Hepatocyte (in vitro differentiated cells): ENCODE measurements at regions not wholly inside any gene's neighbourhood (a gene's known extent, or its start where the extent isn't known, plus 50 kb on each side); places are given as distances from the start of the nearest gene placed in this dataset.

Experiments
- EZH2 ChIP-seq: fragments of 200-600 bp; sonication (generic); IDR thresholded peaks from 2 replicates; pipeline ENCODE4 v1.6.1; 2016; ENCODE audit warnings: antibody characterized with exemption, mild to moderate bottlenecking, borderline replicate concordance
- EZH2phosphoT487 ChIP-seq: fragments of 200-600 bp; sonication (generic); IDR thresholded peaks from one replicate; pipeline ENCODE4 v1.6.1; 2018; ENCODE audit warnings: antibody characterized with exemption, mild to moderate bottlenecking, low read depth, moderate library complexity; ENCODE audit not compliant: unreplicated experiment, severe bottlenecking
- TF ChIP-seq, protein P1 (sequence below): fragments of 200-600 bp; sonication (generic); IDR thresholded peaks from 2 replicates; pipeline ENCODE4 v1.5.1; 2016; ENCODE audit warnings: antibody characterized with exemption, mild to moderate bottlenecking; ENCODE audit not compliant: poor library complexity

DNA sequence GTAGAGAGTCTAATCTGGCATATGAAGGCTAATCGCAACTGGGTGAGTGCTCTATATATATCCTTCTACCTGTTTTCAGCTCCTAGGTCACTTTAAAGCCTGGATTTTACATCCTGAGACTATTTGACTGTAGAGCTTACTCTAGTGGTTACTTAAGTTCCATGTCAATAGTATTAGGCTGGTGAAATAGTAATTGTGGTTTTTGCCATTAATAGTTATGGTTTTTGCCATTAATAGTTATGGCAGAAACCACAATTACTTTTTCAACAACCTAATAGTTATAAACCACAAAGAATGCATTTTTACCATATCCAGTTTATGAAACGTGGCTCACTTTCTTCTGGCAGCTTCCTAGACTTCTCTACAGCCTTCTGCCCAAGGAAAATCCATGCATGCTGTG is 263.1 kb upstream of the KIAA1217 start:
- TF ChIP-seq, protein P1, sequence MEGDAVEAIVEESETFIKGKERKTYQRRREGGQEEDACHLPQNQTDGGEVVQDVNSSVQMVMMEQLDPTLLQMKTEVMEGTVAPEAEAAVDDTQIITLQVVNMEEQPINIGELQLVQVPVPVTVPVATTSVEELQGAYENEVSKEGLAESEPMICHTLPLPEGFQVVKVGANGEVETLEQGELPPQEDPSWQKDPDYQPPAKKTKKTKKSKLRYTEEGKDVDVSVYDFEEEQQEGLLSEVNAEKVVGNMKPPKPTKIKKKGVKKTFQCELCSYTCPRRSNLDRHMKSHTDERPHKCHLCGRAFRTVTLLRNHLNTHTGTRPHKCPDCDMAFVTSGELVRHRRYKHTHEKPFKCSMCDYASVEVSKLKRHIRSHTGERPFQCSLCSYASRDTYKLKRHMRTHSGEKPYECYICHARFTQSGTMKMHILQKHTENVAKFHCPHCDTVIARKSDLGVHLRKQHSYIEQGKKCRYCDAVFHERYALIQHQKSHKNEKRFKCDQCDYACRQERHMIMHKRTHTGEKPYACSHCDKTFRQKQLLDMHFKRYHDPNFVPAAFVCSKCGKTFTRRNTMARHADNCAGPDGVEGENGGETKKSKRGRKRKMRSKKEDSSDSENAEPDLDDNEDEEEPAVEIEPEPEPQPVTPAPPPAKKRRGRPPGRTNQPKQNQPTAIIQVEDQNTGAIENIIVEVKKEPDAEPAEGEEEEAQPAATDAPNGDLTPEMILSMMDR = no peak
- TF ChIP-seq EZH2 (no peak), EZH2phosphoT487 (no peak)
